ENCODE measurements at regions not wholly inside any gene's neighbourhood (a gene's known extent, or its start where the extent isn't known, plus 50 kb on each side); places are given as distances from the start of the nearest gene placed in this dataset.
A peak's percentile ranks its signal among the peaks of the same experiment; 100 is the strongest.

DNA sequence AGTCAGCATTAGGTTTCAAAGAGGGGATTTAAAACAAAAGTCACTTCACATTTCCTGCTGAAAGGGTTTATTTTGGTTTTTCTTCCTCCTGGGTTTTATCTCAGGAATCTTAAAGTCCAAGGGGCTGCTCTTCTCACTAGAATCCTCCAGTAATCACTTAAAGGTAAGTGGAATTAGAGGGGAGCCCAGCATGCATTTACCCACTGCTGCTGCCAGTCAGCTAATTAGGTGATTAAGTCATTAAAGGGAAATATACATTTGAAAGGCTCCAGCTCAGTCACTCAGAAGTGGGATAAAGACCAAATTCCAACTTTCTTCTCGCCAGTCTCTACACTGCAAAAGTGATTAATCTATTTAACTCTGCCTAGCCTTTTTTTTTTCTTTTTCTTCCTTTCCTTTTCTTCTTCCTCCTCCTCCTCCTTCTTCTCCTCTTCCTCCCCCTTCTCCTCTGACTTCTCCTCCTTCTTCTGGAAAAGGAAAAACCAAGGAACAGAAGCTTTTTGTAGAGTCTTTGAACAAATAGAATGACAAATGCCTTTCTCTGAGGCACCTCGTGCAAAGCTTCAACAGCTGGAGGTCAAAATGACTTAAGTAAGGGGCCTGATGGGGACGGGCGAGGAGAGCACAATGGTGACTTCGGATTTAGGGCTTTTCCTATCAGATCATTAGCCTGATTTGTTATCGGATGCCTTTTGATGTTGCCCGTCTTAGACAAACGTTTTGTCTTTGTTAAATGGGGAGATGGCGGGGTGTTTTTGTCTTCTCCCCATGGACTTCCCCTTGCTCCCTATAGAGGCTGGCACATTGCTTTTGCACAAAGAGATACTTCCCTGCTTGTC lies 617.6 kb downstream of the IRX1 start:
- H3K4me1 ChIP-seq, result no peaks in the 10 kb centered on the region
- intact Hi-C loops (cut with DNase I), result no loop called here
- no peaks in the 10 kb centered on the region for H3K9me3 ChIP-seq
- H3K36me3 ChIP-seq, result no peaks in the 10 kb centered on the region
- DNase-seq (ENCODE audit: extremely low spot score), result peak; percentile 83
- TF ChIP-seq POLR2AphosphoS5 (IDR thresholded peaks at IDR 0.05) (no peak), EP300 (IDR thresholded peaks at IDR 0.05) (no peak), POLR2A (IDR thresholded peaks at IDR 0.05; ENCODE audit: low read depth) (no peak)
- TF ChIP-seq, protein P1, sequence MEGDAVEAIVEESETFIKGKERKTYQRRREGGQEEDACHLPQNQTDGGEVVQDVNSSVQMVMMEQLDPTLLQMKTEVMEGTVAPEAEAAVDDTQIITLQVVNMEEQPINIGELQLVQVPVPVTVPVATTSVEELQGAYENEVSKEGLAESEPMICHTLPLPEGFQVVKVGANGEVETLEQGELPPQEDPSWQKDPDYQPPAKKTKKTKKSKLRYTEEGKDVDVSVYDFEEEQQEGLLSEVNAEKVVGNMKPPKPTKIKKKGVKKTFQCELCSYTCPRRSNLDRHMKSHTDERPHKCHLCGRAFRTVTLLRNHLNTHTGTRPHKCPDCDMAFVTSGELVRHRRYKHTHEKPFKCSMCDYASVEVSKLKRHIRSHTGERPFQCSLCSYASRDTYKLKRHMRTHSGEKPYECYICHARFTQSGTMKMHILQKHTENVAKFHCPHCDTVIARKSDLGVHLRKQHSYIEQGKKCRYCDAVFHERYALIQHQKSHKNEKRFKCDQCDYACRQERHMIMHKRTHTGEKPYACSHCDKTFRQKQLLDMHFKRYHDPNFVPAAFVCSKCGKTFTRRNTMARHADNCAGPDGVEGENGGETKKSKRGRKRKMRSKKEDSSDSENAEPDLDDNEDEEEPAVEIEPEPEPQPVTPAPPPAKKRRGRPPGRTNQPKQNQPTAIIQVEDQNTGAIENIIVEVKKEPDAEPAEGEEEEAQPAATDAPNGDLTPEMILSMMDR (IDR thresholded peaks at IDR 0.05), result no peak
- H3K27me3 ChIP-seq, result peaks cover 0 to 6% (median 0%) of the 10 kb centered on the region in 4 donors
- H3K4me3 ChIP-seq, result no peak overlapping the region
- WGBS, result 33% methylated on average over 9 of the region's 9 CpGs
- no peak overlapping the region for H3K27ac ChIP-seq (replicated peaks in 1 of 4)

DNA sequence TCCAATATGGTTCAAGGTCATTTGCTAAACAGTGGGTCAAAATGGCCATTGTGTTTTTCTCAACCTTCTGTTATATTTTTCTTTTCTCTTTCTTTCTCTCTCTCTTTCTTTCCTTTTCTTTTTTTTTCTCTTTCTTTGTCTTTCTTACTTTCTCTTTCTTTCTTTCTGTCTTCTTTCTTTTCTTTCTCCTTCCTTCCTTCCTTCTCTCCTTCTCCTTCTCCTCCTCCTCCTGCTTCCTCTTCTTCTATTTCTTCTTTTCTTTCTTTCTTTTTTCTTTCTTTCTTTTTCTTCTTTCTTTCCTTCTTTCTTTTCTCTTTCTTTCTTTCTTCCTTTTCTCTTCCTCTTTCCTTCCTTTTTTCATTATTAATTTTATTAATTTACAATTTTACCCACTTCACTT lies 619.5 kb downstream of the IRX1 start:
- peaks cover 0 to 6% (median 0%) of the 10 kb centered on the region in 4 donors for H3K27me3 ChIP-seq

DNA sequence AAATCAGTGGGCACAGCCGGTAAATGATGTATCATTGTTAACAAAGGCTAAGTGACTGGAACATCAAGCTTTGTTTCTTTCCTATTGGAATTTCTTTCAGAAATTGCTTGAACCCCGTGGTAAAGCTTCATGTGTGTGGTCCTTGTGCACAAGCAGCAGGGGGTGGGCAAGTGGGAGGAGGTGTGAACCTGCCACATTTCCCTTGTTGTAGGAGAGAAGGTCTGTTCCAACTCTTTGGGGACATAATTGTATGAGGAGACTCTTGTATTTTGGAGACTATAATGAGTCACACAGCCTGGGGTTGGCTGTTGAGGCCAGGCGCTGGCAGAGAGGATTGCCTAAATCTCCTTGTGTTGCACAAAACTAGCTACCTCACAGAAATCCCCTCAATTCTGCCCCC lies 620.5 kb downstream of the IRX1 start:
- no peaks in the 10 kb centered on the region for H3K36me3 ChIP-seq
- no peaks in the 10 kb centered on the region for H3K4me1 ChIP-seq
- intact Hi-C loops (cut with DNase I), result no loop called here
- TF ChIP-seq, protein P1 (IDR thresholded peaks at IDR 0.05), result no peak
- TF ChIP-seq EP300 (IDR thresholded peaks at IDR 0.05), result no peak
- TF ChIP-seq POLR2AphosphoS5 (IDR thresholded peaks at IDR 0.05), result no peak
- 78% methylated on average over 3 of the region's 3 CpGs for WGBS
- H3K9me3 ChIP-seq, result no peaks in the 10 kb centered on the region
- peak; percentile 83 for DNase-seq (ENCODE audit: extremely low spot score)
- H3K4me3 ChIP-seq, result no peak overlapping the region
- H3K27me3 ChIP-seq, result peaks cover 0 to 6% (median 0%) of the 10 kb centered on the region in 4 donors
- H3K27ac ChIP-seq (replicated peaks in 1 of 4), result no peak overlapping the region

More for the DNA sequence above, 619.5 kb downstream of the IRX1 start:
- no peak for TF ChIP-seq EP300 (IDR thresholded peaks at IDR 0.05)
- no peak for TF ChIP-seq POLR2AphosphoS5 (IDR thresholded peaks at IDR 0.05)
- no peak for TF ChIP-seq POLR2A (IDR thresholded peaks at IDR 0.05; ENCODE audit: low read depth)
- TF ChIP-seq, protein P1 (IDR thresholded peaks at IDR 0.05), result no peak
- H3K27ac ChIP-seq (replicated peaks in 1 of 4), result no peak overlapping the region
- intact Hi-C loops (cut with DNase I), result no loop called here
- H3K4me3 ChIP-seq, result no peak overlapping the region
- no peaks in the 10 kb centered on the region for H3K9me3 ChIP-seq
- DNase-seq (ENCODE audit: extremely low spot score), result no peak
- no peaks in the 10 kb centered on the region for H3K36me3 ChIP-seq
- H3K4me1 ChIP-seq, result no peaks in the 10 kb centered on the region

DNA sequence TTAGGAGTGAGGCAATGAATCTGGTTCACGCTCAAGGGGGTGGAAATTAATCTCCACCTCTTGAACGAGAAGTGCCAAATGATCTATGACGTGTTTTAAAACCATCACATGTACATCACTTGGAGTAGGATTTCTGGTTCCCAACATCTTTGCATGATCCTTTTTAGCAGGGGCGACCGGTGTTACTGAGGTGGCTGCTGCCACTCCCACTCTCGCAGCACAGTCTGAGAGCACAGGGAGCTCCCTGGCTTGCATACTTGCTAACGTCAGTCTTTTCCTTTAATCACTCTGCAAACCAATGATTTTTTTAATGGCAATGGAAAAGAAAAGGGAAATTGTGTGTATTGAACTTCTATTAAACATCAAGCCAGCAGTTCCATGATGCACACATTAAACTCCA lies 624.4 kb downstream of the IRX1 start:
- Histone ChIP-seq H3K9me3 (no peaks in the 10 kb centered on the region), H3K27ac (replicated peaks in 1 of 4) (no peak overlapping the region), H3K4me3 (no peak overlapping the region), H3K36me3 (no peaks in the 10 kb centered on the region), H3K27me3 (peaks cover 0 to 6% (median 0%) of the 10 kb centered on the region in 4 donors), H3K4me1 (no peaks in the 10 kb centered on the region)
- intact Hi-C loops (cut with DNase I), result no loop called here
- DNase-seq (ENCODE audit: extremely low spot score), result no peak
- TF ChIP-seq POLR2AphosphoS5 (IDR thresholded peaks at IDR 0.05), result no peak
- WGBS, result 86% methylated on average over 7 of the region's 7 CpGs

DNA sequence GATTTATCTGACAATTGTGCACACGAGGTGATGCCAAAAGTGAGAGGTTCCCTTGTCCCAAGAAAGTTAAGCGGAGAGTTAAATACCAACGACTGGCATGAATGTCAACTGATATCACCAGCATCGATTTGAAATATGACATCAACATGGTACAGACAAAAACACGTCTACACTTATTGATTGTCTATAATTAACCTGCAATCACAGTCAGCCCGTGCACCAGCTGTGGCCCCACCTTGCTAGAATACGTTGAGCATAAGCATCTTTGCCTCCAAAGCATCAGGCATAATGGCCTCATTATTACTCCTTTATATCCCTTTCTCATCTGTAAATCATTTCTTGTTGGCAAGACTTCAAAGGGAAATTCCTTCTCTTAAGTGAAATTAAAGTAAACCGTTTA lies 625.4 kb downstream of the IRX1 start:
- intact Hi-C loops (cut with DNase I), result no loop called here
- 66% methylated on average over 8 of the region's 8 CpGs for WGBS
- no peaks in the 10 kb centered on the region for H3K4me1 ChIP-seq
- no peak overlapping the region for H3K4me3 ChIP-seq
- H3K27me3 ChIP-seq, result peaks cover 0 to 4% (median 0%) of the 10 kb centered on the region in 4 donors
- no peaks in the 10 kb centered on the region for H3K9me3 ChIP-seq
- TF ChIP-seq, protein P1 (IDR thresholded peaks at IDR 0.05), result no peak
- TF ChIP-seq POLR2A (IDR thresholded peaks at IDR 0.05; ENCODE audit: low read depth) (no peak), POLR2AphosphoS5 (IDR thresholded peaks at IDR 0.05) (no peak), EP300 (IDR thresholded peaks at IDR 0.05) (no peak)
- no peak overlapping the region for H3K27ac ChIP-seq (replicated peaks in 1 of 4)
- H3K36me3 ChIP-seq, result no peaks in the 10 kb centered on the region
- peak; percentile 62 for DNase-seq (ENCODE audit: extremely low spot score)
